HAP-1 (cell line): ENCODE measurements at regions not wholly inside any gene's neighbourhood (a gene's known extent, or its start where the extent isn't known, plus 50 kb on each side); places are given as distances from the start of the nearest gene placed in this dataset.
"Not testable (repeated sequence)": the region's sequence is repeated elsewhere in the genome, so short reads cannot be mapped to it uniquely, and the experiment has no call there.

ENCODE experiments used
- DNase-seq, 2 experiments: peaks; one replicate each; pipeline ENCODE4 v3.0.0-alpha.2; 2016 to 2020; ENCODE audit warnings: low spot score in 2 of 2
- H3K27me3 ChIP-seq: fragments of 250-450 bp; sonication (Bioruptor Pico); 2 replicates; pipeline ENCODE4 v1.5.1; 2020; ENCODE audit warnings: low read depth, mild to moderate bottlenecking, moderate library complexity
- H3K36me3 ChIP-seq: fragments of 250-450 bp; sonication (Bioruptor Pico); replicated peaks from 2 replicates; pipeline ENCODE4 v1.5.1; 2020; ENCODE audit warnings: mild to moderate bottlenecking
- H3K4me1 ChIP-seq: fragments of 250-450 bp; sonication (Bioruptor Pico); 2 replicates; pipeline ENCODE4 v1.5.1; 2020; ENCODE audit warnings: mild to moderate bottlenecking
- H3K4me3 ChIP-seq: fragments of 250-450 bp; sonication (Bioruptor Pico); 2 replicates; pipeline ENCODE4 v1.5.1; 2020; ENCODE audit warnings: mild to moderate bottlenecking, moderate library complexity
- H3K9me3 ChIP-seq: fragments of 250-450 bp; sonication (Bioruptor Pico); 2 replicates; pipeline ENCODE4 v1.5.1; 2020; ENCODE audit warnings: mild to moderate bottlenecking, moderate library complexity
- in situ Hi-C: fragments of 300-500 bp; cut with MboI; formaldehyde crosslinking; loops from 3 replicates; pipeline ENCODE4 v1.14.3; 2020; ENCODE audit warnings: low sequenced_read_pairs, inconsistent platforms, mixed read lengths

GRCh38 chr5:166865206-166865605 lies 1426.2 kb upstream of the WWC1 start:
- no peaks in the 10 kb centered on the region for H3K4me1 ChIP-seq
- no peaks in the 10 kb centered on the region for H3K9me3 ChIP-seq
- H3K4me3 ChIP-seq = no peak overlapping the region
- no peaks in the 10 kb centered on the region for H3K36me3 ChIP-seq
- DNase-seq = no peak
- H3K27me3 ChIP-seq = no peaks in the 10 kb centered on the region
- in situ Hi-C loops = no loop called here

GRCh38 chr5:166880456-166880855 lies 1411.0 kb upstream of the WWC1 start:
- in situ Hi-C loops = no loop called here
- no peaks in the 10 kb centered on the region for H3K36me3 ChIP-seq
- DNase-seq = no peak
- H3K4me3 ChIP-seq = no peak overlapping the region
- no peaks in the 10 kb centered on the region for H3K9me3 ChIP-seq
- no peaks in the 10 kb centered on the region for H3K27me3 ChIP-seq
- peaks cover 10% of the 10 kb centered on the region for H3K4me1 ChIP-seq

DNA sequence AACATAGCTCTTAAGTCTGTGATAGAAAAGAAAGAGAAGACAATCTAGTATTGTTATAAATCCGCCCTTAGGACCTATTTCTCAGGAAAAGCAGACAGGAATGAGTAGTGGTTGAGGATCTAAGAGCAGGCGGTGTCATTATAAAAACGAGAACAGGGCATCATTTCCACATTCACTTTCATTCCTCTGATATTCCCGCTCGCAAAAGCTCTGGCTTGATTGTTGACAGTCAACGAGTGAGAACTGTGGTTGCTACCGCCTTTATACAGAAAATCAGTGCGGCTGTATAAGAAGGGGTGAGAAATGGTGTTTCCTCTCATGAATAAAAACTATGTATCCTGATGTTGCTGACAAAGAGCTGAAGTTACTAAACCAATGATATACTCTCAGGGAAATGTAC lies 1409.6 kb upstream of the WWC1 start:
- peaks cover 10% of the 10 kb centered on the region for H3K4me1 ChIP-seq
- H3K27me3 ChIP-seq = no peaks in the 10 kb centered on the region
- no peak for DNase-seq
- in situ Hi-C loops = no loop called here
- no peaks in the 10 kb centered on the region for H3K9me3 ChIP-seq
- H3K36me3 ChIP-seq = no peaks in the 10 kb centered on the region
- H3K4me3 ChIP-seq = no peak overlapping the region

DNA sequence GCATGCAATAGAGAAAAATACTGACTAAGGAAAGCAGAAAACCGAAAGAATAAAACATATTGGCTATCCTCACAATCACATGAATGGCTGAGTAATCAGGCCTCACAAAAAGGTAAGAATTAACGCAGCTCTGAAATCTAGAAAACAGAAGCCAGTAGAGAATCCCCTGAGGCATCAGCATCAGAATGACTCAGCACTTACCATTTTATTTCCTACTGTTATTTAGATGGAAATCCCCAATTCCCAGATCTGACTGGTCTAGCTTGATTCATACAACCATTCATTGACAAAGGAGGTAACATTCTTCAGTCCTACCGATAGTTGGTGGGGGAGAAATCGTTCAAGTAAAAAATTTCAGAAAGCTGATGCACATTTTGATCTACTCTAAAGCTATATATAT lies 1408.4 kb upstream of the WWC1 start:
- in situ Hi-C loops = no loop called here
- no peaks in the 10 kb centered on the region for H3K9me3 ChIP-seq
- H3K27me3 ChIP-seq = no peaks in the 10 kb centered on the region
- no peaks in the 10 kb centered on the region for H3K36me3 ChIP-seq
- H3K4me3 ChIP-seq = no peak overlapping the region
- H3K4me1 ChIP-seq = peaks cover 10% of the 10 kb centered on the region
- peak; percentile 43 to 80 for DNase-seq

DNA sequence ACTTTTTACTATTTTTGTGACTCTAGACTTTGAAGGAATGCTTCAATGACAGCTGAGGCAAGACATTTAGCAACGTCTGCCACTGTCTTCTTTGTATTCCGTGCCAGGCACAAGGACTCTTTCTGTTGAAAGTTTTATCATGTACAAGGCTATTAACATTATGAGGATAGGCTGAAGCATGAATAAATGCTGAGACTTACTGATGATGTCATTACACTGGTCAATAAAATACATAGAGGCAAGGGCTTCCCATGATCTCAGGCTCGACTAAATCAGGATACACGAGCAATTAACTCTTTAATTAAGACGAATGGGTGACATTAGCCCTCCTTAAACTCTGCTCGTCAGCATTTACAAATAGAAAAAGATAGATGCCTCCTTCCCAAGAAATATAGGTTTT lies 1393.3 kb upstream of the WWC1 start:
- in situ Hi-C loops = no loop called here
- DNase-seq = no peak
- no peaks in the 10 kb centered on the region for H3K27me3 ChIP-seq
- H3K4me1 ChIP-seq = no peaks in the 10 kb centered on the region
- no peaks in the 10 kb centered on the region for H3K36me3 ChIP-seq
- H3K4me3 ChIP-seq = no peak overlapping the region
- H3K9me3 ChIP-seq = no peaks in the 10 kb centered on the region

DNA sequence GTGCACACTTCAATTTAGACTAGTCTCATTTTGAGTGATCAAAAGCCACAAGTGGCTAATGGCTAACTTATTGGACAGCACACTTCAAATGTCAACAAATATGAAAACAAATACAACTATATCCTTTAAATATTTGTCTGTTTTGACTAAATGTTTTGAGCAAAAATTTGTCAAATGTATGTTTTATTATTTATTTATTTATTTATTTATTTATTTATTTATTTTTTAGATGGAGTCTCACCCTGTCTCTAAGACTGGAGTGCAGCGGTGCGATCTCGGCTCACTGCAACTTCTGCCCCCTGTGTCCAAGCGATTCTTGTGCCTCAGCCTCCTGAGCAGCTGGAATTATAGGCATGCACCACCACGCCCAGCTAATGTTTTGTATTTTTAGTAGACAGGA lies 1392.1 kb upstream of the WWC1 start:
- in situ Hi-C loops = no loop called here

GRCh38 chr5:166904571-166904970 lies 1386.9 kb upstream of the WWC1 start:
- Histone ChIP-seq H3K27me3 (no peaks in the 10 kb centered on the region), H3K4me3 (no peak overlapping the region), H3K9me3 (no peaks in the 10 kb centered on the region), H3K4me1 (no peaks in the 10 kb centered on the region), H3K36me3 (no peaks in the 10 kb centered on the region)
- no peak for DNase-seq
- in situ Hi-C loops = no loop called here

More for the DNA sequence above, 1392.1 kb upstream of the WWC1 start:
- no peaks in the 10 kb centered on the region for H3K36me3 ChIP-seq
- H3K9me3 ChIP-seq = no peaks in the 10 kb centered on the region
- H3K4me1 ChIP-seq = no peaks in the 10 kb centered on the region
- no peak overlapping the region for H3K4me3 ChIP-seq
- DNase-seq = no peak
- H3K27me3 ChIP-seq = no peaks in the 10 kb centered on the region

DNA sequence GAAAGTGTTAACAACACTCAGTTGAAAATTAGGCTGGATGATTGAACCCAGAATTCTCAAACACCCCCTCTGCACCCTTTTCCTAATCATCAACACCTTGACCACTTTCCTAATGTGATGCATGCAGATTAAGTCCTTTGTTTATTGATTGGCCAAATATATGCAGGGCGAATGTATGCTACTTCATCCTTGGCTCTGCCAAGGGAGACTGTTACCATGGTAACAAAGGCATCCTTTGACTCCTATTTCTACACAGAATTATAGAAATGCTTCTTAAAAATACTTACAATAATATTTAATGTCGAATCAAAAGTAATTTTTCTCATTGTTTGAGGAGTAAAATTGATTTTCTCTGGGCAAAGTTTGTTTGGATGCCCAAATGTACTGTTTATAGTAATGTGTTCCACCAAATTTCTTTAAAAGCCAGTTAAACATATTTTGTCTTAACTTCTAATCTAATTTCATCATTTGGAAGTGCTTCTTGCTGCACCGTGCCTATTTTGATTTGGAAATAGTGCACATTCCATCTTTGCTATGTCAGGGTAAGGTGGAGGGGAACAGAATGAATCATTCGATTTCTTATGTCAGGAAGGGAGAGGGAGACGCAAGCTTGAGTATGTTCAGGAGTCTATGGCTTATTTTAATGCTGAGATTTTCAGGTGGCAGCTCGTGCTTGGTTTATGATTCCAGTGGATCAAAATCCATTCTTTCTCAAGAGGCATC lies 1384.3 kb upstream of the WWC1 start:
- H3K4me1 ChIP-seq = no peaks in the 10 kb centered on the region
- no peak overlapping the region for H3K4me3 ChIP-seq
- no peaks in the 10 kb centered on the region for H3K27me3 ChIP-seq
- in situ Hi-C loops = no loop called here
- no peaks in the 10 kb centered on the region for H3K36me3 ChIP-seq
- no peak for DNase-seq
- no peaks in the 10 kb centered on the region for H3K9me3 ChIP-seq

DNA sequence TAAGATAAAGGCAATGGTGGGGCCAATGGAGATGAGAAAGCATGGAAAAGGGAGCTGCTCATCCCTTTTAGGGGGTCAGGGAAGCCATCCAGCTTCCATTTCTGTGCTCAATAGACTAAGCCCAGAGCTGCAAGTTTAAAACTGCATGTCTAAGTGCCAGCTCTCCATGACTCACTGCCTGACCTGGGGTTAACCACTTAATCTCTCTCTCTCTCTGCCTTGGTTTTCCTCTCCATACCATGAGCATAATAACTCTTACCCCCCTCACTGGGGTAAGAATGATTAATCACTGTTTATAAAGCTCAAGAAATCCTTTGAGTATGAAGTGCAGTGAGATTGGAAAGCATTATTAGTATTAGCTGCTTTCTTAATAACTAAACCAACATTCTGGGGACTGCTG lies 1382.4 kb upstream of the WWC1 start:
- no peaks in the 10 kb centered on the region for H3K27me3 ChIP-seq
- H3K36me3 ChIP-seq = no peaks in the 10 kb centered on the region
- peaks cover 8% of the 10 kb centered on the region; the same call in 1 of the 2 replicates for H3K4me1 ChIP-seq
- H3K4me3 ChIP-seq = no peak overlapping the region
- no peak for DNase-seq
- in situ Hi-C loops = no loop called here
- H3K9me3 ChIP-seq = no peaks in the 10 kb centered on the region

- Histone ChIP-seq H3K9me3 (no peaks in the 10 kb centered on the region), H3K4me1 (peaks cover 8% of the 10 kb centered on the region; the same call in 1 of the 2 replicates), H3K4me3 (no peak overlapping the region), H3K27me3 (no peaks in the 10 kb centered on the region), H3K36me3 (no peaks in the 10 kb centered on the region)
- in situ Hi-C loops = no loop called here
- no peak for DNase-seq
These were observed 1381.5 kb upstream of the WWC1 start for GRCh38 chr5:166909926-166910325.

DNA sequence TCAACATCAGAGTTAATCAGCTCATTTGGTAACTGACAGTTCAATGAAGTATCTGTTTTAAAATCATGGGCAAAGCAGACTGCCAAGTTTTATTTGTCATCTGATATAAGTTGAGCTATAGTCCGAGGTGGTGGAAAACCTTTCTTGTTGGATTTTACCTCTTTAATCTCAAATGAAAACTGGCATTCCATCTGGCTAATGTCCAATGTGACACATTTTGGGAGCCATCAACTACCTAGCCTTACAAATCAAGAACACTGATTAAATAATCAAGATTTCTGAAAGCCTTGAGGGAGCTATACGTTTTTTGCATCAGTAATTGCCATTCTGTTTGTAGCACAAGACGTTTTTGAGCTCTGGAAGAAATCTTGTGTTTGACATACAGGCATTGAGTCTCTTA lies 1380.5 kb upstream of the WWC1 start:
- no peak for DNase-seq
- Histone ChIP-seq H3K9me3 (no peaks in the 10 kb centered on the region), H3K4me3 (no peak overlapping the region), H3K4me1 (peaks cover 8% of the 10 kb centered on the region; the same call in 1 of the 2 replicates), H3K36me3 (no peaks in the 10 kb centered on the region), H3K27me3 (no peaks in the 10 kb centered on the region)
- in situ Hi-C loops = no loop called here

GRCh38 chr5:166916021-166916420 lies 1375.4 kb upstream of the WWC1 start:
- H3K9me3 ChIP-seq = no peaks in the 10 kb centered on the region
- no peak overlapping the region for H3K4me3 ChIP-seq
- H3K27me3 ChIP-seq = no peaks in the 10 kb centered on the region
- DNase-seq = no peak
- no peaks in the 10 kb centered on the region for H3K36me3 ChIP-seq
- in situ Hi-C loops = no loop called here
- peaks cover 8% of the 10 kb centered on the region; the same call in 1 of the 2 replicates for H3K4me1 ChIP-seq

DNA sequence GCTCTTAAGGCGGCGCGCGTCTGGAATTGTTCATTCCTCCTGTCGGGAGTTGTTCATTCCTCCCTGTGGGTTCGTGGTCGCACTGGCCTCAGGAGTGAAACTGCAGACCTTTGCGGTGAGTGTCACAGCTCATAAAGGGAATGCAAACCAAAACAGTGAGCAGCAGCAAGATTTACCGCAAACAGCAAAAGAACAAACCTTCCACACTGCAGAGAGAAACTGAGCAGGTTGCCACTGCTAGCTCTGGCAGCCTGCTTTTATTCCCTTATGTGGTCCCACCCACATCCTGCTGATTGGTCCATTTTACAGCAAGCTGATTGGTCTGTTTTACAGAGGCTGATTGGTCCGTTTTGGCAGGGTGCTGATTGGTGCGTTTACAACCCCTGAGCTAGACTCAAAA lies 1365.3 kb upstream of the WWC1 start:
- H3K9me3 ChIP-seq = no peaks in the 10 kb centered on the region
- H3K27me3 ChIP-seq = no peaks in the 10 kb centered on the region
- in situ Hi-C loops = no loop called here
- no peak overlapping the region for H3K4me3 ChIP-seq
- DNase-seq = no peak
- no peaks in the 10 kb centered on the region for H3K4me1 ChIP-seq
- no peaks in the 10 kb centered on the region for H3K36me3 ChIP-seq

DNA sequence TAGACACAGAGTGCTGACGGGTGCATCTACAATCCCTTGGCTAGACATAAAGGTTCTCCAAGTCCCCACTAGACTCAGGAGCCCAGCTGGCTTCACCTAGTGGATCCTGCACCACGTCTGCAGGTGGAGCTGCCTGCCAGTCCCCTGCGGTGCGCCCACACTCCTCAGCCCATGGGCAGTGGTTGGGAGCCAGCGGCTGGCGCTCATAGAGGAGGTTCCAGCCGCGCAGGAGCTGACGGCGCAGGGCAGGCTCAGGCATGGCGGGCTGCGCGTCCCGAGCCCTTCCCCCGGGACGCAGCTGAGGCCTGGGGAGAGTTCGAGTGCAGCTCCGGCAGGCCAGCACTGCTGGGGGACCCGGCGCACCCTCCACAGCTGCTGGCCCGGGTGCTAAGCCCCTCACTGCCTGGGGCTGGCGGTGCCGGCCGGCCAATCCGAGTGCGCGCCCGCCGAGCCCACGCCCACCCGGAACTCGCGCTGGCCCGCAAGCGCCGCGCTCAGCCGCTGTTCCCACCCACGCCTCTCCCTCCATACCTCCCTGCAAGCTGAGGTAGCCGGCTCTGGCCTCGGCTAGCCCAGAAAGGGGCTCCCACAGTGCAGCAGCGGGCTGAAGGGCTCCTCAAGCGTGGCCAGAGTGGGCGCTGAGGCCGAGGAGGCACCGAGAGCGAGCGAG lies 1364.5 kb upstream of the WWC1 start:
- in situ Hi-C loops, H3K4me3 ChIP-seq, DNase-seq, H3K9me3 ChIP-seq, H3K36me3 ChIP-seq, H3K4me1 ChIP-seq, H3K27me3 ChIP-seq: not testable (repeated sequence)
